ENCODE measurements at regions not wholly inside any gene's neighbourhood (a gene's known extent, or its start where the extent isn't known, plus 50 kb on each side); places are given as distances from the start of the nearest gene placed in this dataset.

DNA sequence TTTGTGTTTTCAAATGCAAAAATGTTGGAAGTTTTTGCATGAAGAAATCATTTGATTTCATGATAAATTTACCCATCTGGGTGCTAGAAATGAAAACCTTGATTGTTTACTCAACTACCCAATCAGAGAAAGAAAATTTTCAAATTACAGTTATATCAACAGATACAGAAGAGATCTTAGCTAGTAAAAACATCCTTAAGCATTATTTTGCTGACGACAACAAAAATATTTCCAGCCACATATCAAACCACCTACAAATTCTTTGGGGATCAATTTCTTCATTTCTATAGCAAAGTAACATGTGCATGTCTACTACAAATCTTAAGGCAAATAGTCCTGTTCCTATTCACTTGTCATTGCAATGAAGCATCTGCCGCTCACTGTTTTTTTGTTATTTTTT is 530.3 kb downstream of the ZIC1 start:
- no peak overlapping the region for H3K27ac Mint-ChIP-seq

DNA sequence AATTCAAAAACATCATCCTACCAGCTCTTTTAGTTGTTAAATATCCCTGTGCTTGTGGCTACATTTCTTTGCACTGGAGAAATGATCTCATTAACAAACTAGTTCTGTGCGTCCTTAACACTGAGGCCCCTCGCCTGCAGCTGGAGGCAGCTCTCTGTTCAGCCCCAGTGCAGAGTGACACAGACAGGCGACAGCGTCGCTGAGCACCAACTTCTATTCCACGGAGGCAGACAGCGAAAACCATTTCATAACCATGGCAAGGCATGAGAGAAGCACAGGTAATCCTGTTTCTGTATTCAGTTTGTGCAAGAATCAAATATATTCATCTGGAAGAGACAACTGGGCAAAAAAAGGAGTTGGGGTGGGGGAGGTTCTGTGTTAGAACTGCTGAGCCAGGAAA is 530.7 kb downstream of the ZIC1 start:
- H3K9me3 Mint-ChIP-seq = no peaks in the 10 kb centered on the region
- intact Hi-C loops (cut with micrococcal nuclease) = no loop called here
- no peak overlapping the region for H3K4me3 Mint-ChIP-seq
- H3K27ac Mint-ChIP-seq = no peak overlapping the region
- no peaks in the 10 kb centered on the region for H3K4me1 Mint-ChIP-seq (ENCODE audit: low read depth)
- no peaks in the 10 kb centered on the region for H3K27me3 Mint-ChIP-seq
- no peaks in the 10 kb centered on the region for H3K36me3 Mint-ChIP-seq (ENCODE audit: low read depth)

More for the DNA sequence above, 530.3 kb downstream of the ZIC1 start:
- Mint-ChIP-seq H3K4me1 (ENCODE audit: low read depth) (no peaks in the 10 kb centered on the region), H3K27me3 (no peaks in the 10 kb centered on the region), H3K9me3 (no peaks in the 10 kb centered on the region), H3K4me3 (no peak overlapping the region), H3K36me3 (ENCODE audit: low read depth) (no peaks in the 10 kb centered on the region)
- intact Hi-C loops (cut with micrococcal nuclease) = no loop called here

DNA sequence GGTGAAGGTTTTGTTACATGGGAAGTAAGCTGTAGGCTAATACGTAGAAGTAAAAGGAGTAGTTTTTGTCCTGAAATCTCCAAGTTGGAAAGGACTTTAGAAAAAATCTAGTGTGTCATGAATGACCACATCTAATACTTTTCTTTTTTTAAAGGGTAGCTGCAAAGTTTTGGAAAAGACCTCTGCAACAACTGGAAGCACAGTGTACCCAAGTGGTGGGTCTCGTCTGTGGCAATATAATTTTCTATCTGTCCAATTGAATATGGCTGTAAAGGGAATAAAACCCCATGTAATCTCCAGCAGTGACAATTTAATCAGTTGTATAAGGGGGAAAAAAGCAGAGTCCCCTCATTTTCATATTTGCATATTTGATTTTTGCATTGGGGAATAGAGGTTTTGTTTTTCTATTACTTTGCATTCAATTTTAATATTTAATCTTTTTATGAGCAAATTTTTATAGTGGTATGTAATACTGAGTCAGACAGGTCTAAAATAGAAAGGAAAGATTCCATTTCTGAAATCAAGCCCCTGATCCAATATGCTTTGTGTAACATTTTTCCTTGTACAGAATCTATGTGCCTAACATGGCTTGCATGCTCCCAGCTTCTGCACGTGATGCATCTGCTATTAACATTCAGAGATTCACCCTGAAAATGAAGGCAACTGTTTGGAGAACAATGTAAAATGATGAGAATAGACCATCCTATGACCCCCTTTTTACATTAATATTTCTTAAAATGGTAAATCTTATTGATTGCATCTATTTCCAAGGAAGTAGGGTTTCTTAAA is 531.4 kb downstream of the ZIC1 start:
- intact Hi-C loops (cut with micrococcal nuclease) = no loop called here
- no peak overlapping the region for H3K27ac Mint-ChIP-seq
- H3K4me1 Mint-ChIP-seq (ENCODE audit: low read depth) = no peaks in the 10 kb centered on the region
- no peak overlapping the region for H3K4me3 Mint-ChIP-seq
- H3K36me3 Mint-ChIP-seq (ENCODE audit: low read depth) = no peaks in the 10 kb centered on the region
- H3K9me3 Mint-ChIP-seq = no peaks in the 10 kb centered on the region
- no peaks in the 10 kb centered on the region for H3K27me3 Mint-ChIP-seq

- Mint-ChIP-seq H3K27ac (no peak overlapping the region), H3K4me3 (no peak overlapping the region), H3K36me3 (ENCODE audit: low read depth) (no peaks in the 10 kb centered on the region), H3K9me3 (no peaks in the 10 kb centered on the region), H3K27me3 (no peaks in the 10 kb centered on the region), H3K4me1 (ENCODE audit: low read depth) (no peaks in the 10 kb centered on the region)
- intact Hi-C loops (cut with micrococcal nuclease) = no loop called here
These were observed 532.8 kb downstream of the ZIC1 start for GRCh38 chr3:147941969-147942368.

- Mint-ChIP-seq H3K4me3 (no peak overlapping the region), H3K4me1 (ENCODE audit: low read depth) (no peaks in the 10 kb centered on the region), H3K27me3 (no peaks in the 10 kb centered on the region), H3K27ac (no peak overlapping the region), H3K36me3 (ENCODE audit: low read depth) (no peaks in the 10 kb centered on the region), H3K9me3 (no peaks in the 10 kb centered on the region)
- intact Hi-C loops (cut with micrococcal nuclease) = no loop called here
These were observed 534.2 kb downstream of the ZIC1 start for GRCh38 chr3:147943265-147943945.

DNA sequence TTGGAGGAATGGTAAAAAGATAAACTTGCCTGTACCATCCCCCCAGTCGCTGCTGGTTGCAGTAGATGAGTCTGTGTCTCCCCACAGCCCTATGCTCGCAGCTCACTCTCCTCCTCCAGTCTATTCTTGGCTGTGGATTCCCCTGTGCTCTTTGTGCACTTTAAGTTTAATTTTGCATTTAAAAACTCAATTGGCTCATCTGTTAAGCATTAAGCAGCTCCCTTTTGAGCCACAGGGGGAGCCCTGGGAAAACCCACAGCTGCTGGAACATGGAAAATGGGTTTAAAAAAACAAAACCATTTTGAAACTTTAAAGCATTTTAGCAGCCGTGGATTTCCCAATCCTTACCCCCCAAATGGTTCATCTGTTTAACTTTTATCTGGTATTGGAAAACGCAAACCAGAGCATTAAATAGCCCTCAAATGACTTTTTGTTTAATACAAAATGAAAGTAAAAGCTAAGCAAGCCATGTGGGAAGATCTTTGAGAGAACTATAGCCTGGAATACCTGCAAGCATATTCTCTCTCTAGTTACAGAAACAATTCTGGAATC is 536.9 kb downstream of the ZIC1 start:
- intact Hi-C loops (cut with micrococcal nuclease) = no loop called here
- no peaks in the 10 kb centered on the region for H3K9me3 Mint-ChIP-seq
- H3K27me3 Mint-ChIP-seq = no peaks in the 10 kb centered on the region
- H3K36me3 Mint-ChIP-seq (ENCODE audit: low read depth) = no peaks in the 10 kb centered on the region
- no peak overlapping the region for H3K4me3 Mint-ChIP-seq
- no peaks in the 10 kb centered on the region for H3K4me1 Mint-ChIP-seq (ENCODE audit: low read depth)
- H3K27ac Mint-ChIP-seq = no peak overlapping the region

DNA sequence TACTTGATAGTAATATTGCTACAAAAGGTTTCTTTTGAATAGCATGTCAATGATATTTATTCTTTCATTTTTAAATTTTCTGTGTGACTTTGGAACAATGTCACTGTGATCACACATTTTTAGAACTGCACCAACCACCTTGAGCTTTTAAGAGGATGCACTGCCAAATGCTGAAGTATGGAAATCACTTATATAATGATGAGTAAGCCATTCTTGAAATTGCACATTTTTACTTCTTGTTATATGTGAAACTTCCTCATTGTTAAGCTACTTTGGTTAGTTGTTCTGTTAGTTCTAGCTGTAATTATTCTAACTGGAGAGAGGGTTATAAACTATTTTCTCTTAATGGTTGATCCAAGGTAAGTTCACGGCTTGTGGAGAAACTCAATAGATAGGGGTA is 547.5 kb downstream of the ZIC1 start:
- no peaks in the 10 kb centered on the region for H3K36me3 Mint-ChIP-seq (ENCODE audit: low read depth)
- H3K4me3 Mint-ChIP-seq = no peak overlapping the region
- H3K27me3 Mint-ChIP-seq = no peaks in the 10 kb centered on the region
- no peaks in the 10 kb centered on the region for H3K4me1 Mint-ChIP-seq (ENCODE audit: low read depth)
- intact Hi-C loops (cut with micrococcal nuclease) = no loop called here
- H3K27ac Mint-ChIP-seq = no peak overlapping the region
- H3K9me3 Mint-ChIP-seq = peaks cover 8% of the 10 kb centered on the region

- H3K9me3 Mint-ChIP-seq = peaks cover 8% of the 10 kb centered on the region
- no peaks in the 10 kb centered on the region for H3K27me3 Mint-ChIP-seq
- H3K27ac Mint-ChIP-seq = no peak overlapping the region
- H3K36me3 Mint-ChIP-seq (ENCODE audit: low read depth) = no peaks in the 10 kb centered on the region
- no peaks in the 10 kb centered on the region for H3K4me1 Mint-ChIP-seq (ENCODE audit: low read depth)
- intact Hi-C loops (cut with micrococcal nuclease) = no loop called here
- H3K4me3 Mint-ChIP-seq = no peak overlapping the region
These were observed 549.6 kb downstream of the ZIC1 start for GRCh38 chr3:147958754-147959153.

DNA sequence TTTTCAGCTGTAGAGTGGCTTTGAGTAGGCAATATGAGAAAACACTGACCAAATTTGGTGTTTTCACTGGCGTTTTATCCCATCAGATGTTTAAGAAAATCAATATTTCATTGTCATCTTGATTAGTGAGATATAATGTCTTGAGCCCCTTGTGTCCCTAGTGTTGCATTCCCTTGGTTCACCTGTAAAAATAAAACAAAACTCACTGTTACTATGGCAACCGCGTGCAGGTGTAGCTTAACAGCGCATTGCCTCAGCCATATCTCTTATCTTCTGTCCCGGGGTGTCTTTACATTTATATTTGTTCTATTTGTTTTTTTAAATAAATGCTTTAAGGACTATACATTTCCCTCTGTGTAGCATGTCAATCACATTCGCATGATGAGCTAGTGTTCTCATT is 551.6 kb downstream of the ZIC1 start:
- Mint-ChIP-seq H3K27ac (no peak overlapping the region), H3K9me3 (peaks cover 8% of the 10 kb centered on the region), H3K4me1 (ENCODE audit: low read depth) (no peaks in the 10 kb centered on the region), H3K36me3 (ENCODE audit: low read depth) (no peaks in the 10 kb centered on the region), H3K4me3 (no peak overlapping the region), H3K27me3 (no peaks in the 10 kb centered on the region)
- intact Hi-C loops (cut with micrococcal nuclease) = no loop called here

- Mint-ChIP-seq H3K9me3 (peaks cover 6% of the 10 kb centered on the region), H3K27me3 (no peaks in the 10 kb centered on the region)
These were observed 553.4 kb downstream of the ZIC1 start for GRCh38 chr3:147962408-147963164.

DNA sequence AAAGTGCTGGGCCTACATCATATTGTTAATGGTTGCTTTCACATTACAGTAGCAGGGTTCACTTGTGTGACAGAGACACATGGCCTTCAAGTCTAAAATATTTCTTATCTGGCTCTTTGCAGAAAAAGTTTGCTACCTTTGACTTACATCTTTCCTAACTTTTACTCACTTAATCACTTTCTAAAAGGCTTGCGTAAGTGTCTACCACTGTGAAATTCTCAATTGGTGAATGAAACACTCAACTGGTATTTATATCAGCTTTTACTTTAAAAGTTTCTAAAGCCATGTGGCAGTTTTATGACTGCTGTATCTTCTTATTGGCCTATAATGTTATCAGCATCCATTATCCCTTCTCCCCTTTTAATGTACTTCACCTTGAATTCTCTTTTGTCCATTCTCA is 554.5 kb downstream of the ZIC1 start:
- H3K4me1 Mint-ChIP-seq (ENCODE audit: low read depth) = no peaks in the 10 kb centered on the region
- H3K4me3 Mint-ChIP-seq = no peak overlapping the region
- no peaks in the 10 kb centered on the region for H3K36me3 Mint-ChIP-seq (ENCODE audit: low read depth)
- H3K27me3 Mint-ChIP-seq = no peaks in the 10 kb centered on the region
- intact Hi-C loops (cut with micrococcal nuclease) = no loop called here
- no peaks in the 10 kb centered on the region for H3K9me3 Mint-ChIP-seq
- H3K27ac Mint-ChIP-seq = no peak overlapping the region

More at GRCh38 chr3:147962408-147963164, 553.4 kb downstream of the ZIC1 start:
- Mint-ChIP-seq H3K36me3 (ENCODE audit: low read depth) (no peaks in the 10 kb centered on the region), H3K27ac (no peak overlapping the region), H3K4me3 (no peak overlapping the region), H3K4me1 (ENCODE audit: low read depth) (no peaks in the 10 kb centered on the region)
- intact Hi-C loops (cut with micrococcal nuclease) = no loop called here

DNA sequence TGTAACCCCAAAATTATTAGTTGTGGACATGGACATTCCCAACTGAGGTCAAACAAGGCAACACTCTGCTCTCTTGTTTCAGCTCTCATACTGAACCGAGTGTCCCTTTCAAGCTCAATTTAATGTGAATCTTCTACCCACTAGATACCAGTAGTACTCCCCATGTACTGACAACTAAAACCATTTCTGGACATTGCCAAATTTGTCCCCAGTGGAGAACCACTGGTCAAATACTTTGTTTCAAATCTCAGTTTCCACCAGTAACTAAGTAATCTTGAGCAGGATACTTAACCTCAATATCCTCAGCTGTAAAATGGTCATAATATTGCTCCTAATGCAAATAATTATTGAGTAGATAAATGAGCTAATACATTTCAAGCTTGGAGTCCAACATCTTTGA is 566.0 kb downstream of the ZIC1 start:
- H3K4me1 Mint-ChIP-seq (ENCODE audit: low read depth) = no peaks in the 10 kb centered on the region
- H3K4me3 Mint-ChIP-seq = no peak overlapping the region
- H3K27ac Mint-ChIP-seq = no peak overlapping the region
- no peaks in the 10 kb centered on the region for H3K27me3 Mint-ChIP-seq
- H3K9me3 Mint-ChIP-seq = peaks cover 13% of the 10 kb centered on the region
- intact Hi-C loops (cut with micrococcal nuclease) = no loop called here
- H3K36me3 Mint-ChIP-seq (ENCODE audit: low read depth) = no peaks in the 10 kb centered on the region

DNA sequence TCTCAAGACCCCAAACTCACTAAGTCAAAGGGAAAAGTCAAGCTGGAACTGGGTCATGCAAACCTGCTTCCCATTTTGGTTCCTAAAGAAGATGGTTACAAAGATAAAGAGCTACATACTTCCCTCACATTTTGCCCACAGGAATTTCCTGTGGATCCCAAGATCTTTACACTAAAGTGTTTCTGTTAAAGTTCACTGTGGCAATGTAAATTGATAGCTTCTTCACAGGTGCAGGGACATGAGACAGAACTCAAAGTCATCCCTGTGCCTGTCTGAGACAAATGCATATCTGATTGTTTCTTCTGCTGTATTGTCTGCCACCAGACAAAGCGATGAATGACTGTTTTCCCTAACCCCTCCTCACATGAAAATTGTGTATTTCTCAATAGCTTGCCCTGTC is 567.8 kb downstream of the ZIC1 start:
- H3K27me3 Mint-ChIP-seq = no peaks in the 10 kb centered on the region
- intact Hi-C loops (cut with micrococcal nuclease) = no loop called here
- H3K4me3 Mint-ChIP-seq = no peak overlapping the region
- no peaks in the 10 kb centered on the region for H3K36me3 Mint-ChIP-seq (ENCODE audit: low read depth)
- peaks cover 13% of the 10 kb centered on the region for H3K9me3 Mint-ChIP-seq
- H3K4me1 Mint-ChIP-seq (ENCODE audit: low read depth) = no peaks in the 10 kb centered on the region
- no peak overlapping the region for H3K27ac Mint-ChIP-seq

GRCh38 chr3:147987549-147987948 is 578.4 kb downstream of the ZIC1 start:
- intact Hi-C loops (cut with micrococcal nuclease) = no loop called here
- no peak overlapping the region for H3K27ac Mint-ChIP-seq
- no peak overlapping the region for H3K4me3 Mint-ChIP-seq
- no peaks in the 10 kb centered on the region for H3K4me1 Mint-ChIP-seq (ENCODE audit: low read depth)
- H3K27me3 Mint-ChIP-seq = no peaks in the 10 kb centered on the region
- H3K9me3 Mint-ChIP-seq = no peaks in the 10 kb centered on the region
- no peaks in the 10 kb centered on the region for H3K36me3 Mint-ChIP-seq (ENCODE audit: low read depth)
